H1 (cell line): ENCODE measurements at regions not wholly inside any gene's neighbourhood (a gene's known extent, or its start where the extent isn't known, plus 50 kb on each side); places are given as distances from the start of the nearest gene placed in this dataset.

Experiments used
- CHD2 ChIP-seq: IDR thresholded peaks from 2 replicates; pipeline ENCODE4 v1.6.1; 2012; ENCODE audit warnings: low read length, improper control_type of control experiment
- CHD7 ChIP-seq: fragments of 300-600 bp; sonication (generic); IDR thresholded peaks from 2 replicates; pipeline ENCODE4 v1.7.1; 2012; ENCODE audit warnings: low read length, moderate library complexity, mild to moderate bottlenecking, inconsistent platforms; ENCODE audit not compliant: insufficient replicate concordance
- HDAC2 ChIP-seq, 2 experiments: fragments of 300-600 bp in 1 of 2; sonication (generic) in 1 of 2; IDR thresholded peaks; 2 replicates each; pipeline ENCODE4 v1.6.1; 2011 to 2012; ENCODE audit warnings: low read depth in 2 of 2, low read length in 2 of 2, mild to moderate bottlenecking in 2 of 2, moderate library complexity in 2 of 2, borderline replicate concordance in 1 of 2, inconsistent platforms in 1 of 2
- HDAC6 ChIP-seq: IDR thresholded peaks from one replicate; pipeline ENCODE4 v1.7.1; 2012; ENCODE audit warnings: low read depth, mild to moderate bottlenecking, inconsistent platforms, low read length, moderate library complexity
- NRF1 ChIP-seq: IDR thresholded peaks from 2 replicates; pipeline ENCODE4 v1.6.1; 2011; ENCODE audit warnings: mild to moderate bottlenecking, low read depth, low read length, improper control_type of control experiment
- ZNF274 ChIP-seq: IDR thresholded peaks from 2 replicates; pipeline ENCODE4 v1.7.0; 2012; ENCODE audit warnings: low read length, borderline replicate concordance; ENCODE audit errors: extremely low read depth

DNA sequence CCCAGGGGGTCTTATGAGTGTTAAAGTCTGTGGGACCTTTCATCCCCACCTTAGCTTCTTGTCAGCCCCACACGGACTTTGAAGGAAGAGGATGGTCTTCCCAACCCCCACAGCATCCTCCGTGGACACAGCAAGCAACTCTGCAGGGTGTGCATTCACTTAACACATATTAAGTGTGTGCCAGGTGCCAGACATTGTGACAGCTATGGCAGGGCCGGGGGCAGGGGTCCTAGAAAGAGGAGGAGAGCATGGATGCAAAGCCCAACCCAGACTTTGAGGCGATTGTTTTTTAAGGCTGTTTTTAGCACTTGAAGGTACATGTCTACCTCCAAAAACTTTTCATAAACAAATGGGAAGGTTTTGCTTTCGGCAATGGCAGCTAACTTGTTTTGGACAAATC is 121.6 kb upstream of the KCNG1 start (continued):
- TF ChIP-seq ZNF274: no peak
- no peak for TF ChIP-seq NRF1
- TF ChIP-seq HDAC6: no peak
- no peak for TF ChIP-seq CHD7
- no peak for TF ChIP-seq CHD2
- no peak for TF ChIP-seq HDAC2 (IDR thresholded peaks at IDR 0.05; ENCODE audit: borderline replicate concordance in 1 of 2, low read depth in 2 of 2, low read length in 2 of 2)
